H1 (cell line): ENCODE measurements at regions not wholly inside any gene's neighbourhood (a gene's known extent, or its start where the extent isn't known, plus 50 kb on each side); places are given as distances from the start of the nearest gene placed in this dataset.
A peak's percentile ranks its signal among the peaks of the same experiment; 100 is the strongest.

Experiments
- CTCF ChIA-PET: fragments of 300-600 bp; sonication (Branson Sonifier 250); formaldehyde crosslinking; loops from one replicate; lab custom pipeline; 2021; ENCODE audit not compliant: partially characterized antibody; lab: Charles Lee
- POLR2A ChIA-PET: fragments of 300-600 bp; sonication (Branson Sonifier 250); formaldehyde crosslinking; loops from one replicate; lab custom pipeline; 2021; ENCODE audit warnings: inconsistent platforms; ENCODE audit not compliant: partially characterized antibody; lab: Charles Lee
- DNase-seq, 2 experiments: peaks; one replicate each; pipeline versions ENCODE4 v3.0.0 to v3.0.0-alpha.2; 2010 to 2022; ENCODE audit warnings: low spot score in 2 of 2, low read depth in 1 of 2, mixed read lengths in 1 of 2
- FAIRE-seq: peaks from 2 replicates; lab custom pipeline; 2011; peaks lifted over from hg19 to GRCh38; lab: Jason Lieb, UNC
- H2AFZ ChIP-seq: 2 replicates; pipeline ENCODE4 v1.8.1; 2012; ENCODE audit warnings: low read length, inconsistent platforms
- H2AK5ac ChIP-seq: 2 replicates; pipeline ENCODE4 v1.6.1; 2013; ENCODE audit warnings: low read depth, low read length
- H2BK120ac ChIP-seq: replicated peaks from 2 replicates; pipeline ENCODE3; 2013; ENCODE audit warnings: low read depth, low read length, inconsistent platforms
- H2BK12ac ChIP-seq: 2 replicates; pipeline ENCODE4 v1.6.1; 2013; ENCODE audit warnings: low read depth, low read length
- H2BK15ac ChIP-seq: 2 replicates; pipeline ENCODE4 v1.6.1; 2013; ENCODE audit warnings: low read length
- H2BK20ac ChIP-seq: 2 replicates; pipeline ENCODE4 v1.6.1; 2013; ENCODE audit warnings: low read length
- H2BK5ac ChIP-seq: 2 replicates; pipeline ENCODE4 v1.6.1; 2013; ENCODE audit warnings: low read depth, low read length
- H3K14ac ChIP-seq: 2 replicates; pipeline ENCODE4 v1.6.1; 2013; ENCODE audit warnings: inconsistent platforms; ENCODE audit not compliant: insufficient read length
- H3K18ac ChIP-seq: 2 replicates; pipeline ENCODE4 v1.6.1; 2013; ENCODE audit warnings: low read length; ENCODE audit errors: extremely low read depth
- H3K23ac ChIP-seq: 2 replicates; pipeline ENCODE4 v1.6.1; 2013; ENCODE audit warnings: inconsistent platforms; ENCODE audit not compliant: insufficient read length
- H3K23me2 ChIP-seq: 2 replicates; pipeline ENCODE4 v1.6.1; 2013; ENCODE audit warnings: low read depth, low read length
- H3K27ac ChIP-seq: 2 replicates; pipeline ENCODE4 v1.6.1; 2011; ENCODE audit warnings: low read depth, low read length, inconsistent platforms
- H3K27me3 ChIP-seq, 4 experiments: replicated peaks in 1 of 4; 1 replicate in 1 of 4; 2 replicates in 3 of 4; pipeline versions ENCODE4 v1.6.1 to v1.8.1; 2011 to 2013; ENCODE audit warnings: low read length in 3 of 4, mild to moderate bottlenecking in 3 of 4, inconsistent platforms in 2 of 4, mixed read lengths in 2 of 4, moderate library complexity in 1 of 4; ENCODE audit not compliant: control insufficient read depth in 3 of 4, insufficient read depth in 3 of 4; ENCODE audit errors: extremely low read depth in 1 of 4
- H3K36me3 ChIP-seq, 4 experiments: 2 replicates each; pipeline versions ENCODE4 v1.6.1 to v1.8.1; 2011 to 2013; ENCODE audit warnings: mild to moderate bottlenecking in 4 of 4, low read length in 3 of 4, moderate library complexity in 2 of 4, control low read depth in 1 of 4, inconsistent platforms in 1 of 4; ENCODE audit not compliant: insufficient read depth in 4 of 4, control insufficient read depth in 2 of 4
- H3K4ac ChIP-seq: replicated peaks from 2 replicates; pipeline ENCODE3; 2013; ENCODE audit warnings: low read length, low read depth, mixed read lengths, inconsistent platforms; ENCODE audit not compliant: insufficient read length
- H3K4me1 ChIP-seq, 4 experiments: replicated peaks in 1 of 4; 1 replicate in 1 of 4; 2 replicates in 3 of 4; pipeline versions ENCODE4 v1.6.1 to v1.8.1; 2011 to 2013; ENCODE audit warnings: low read length in 3 of 4, inconsistent platforms in 2 of 4, mixed read lengths in 1 of 4; ENCODE audit not compliant: insufficient read depth in 4 of 4, control insufficient read depth in 3 of 4
- H3K4me2 ChIP-seq, 2 experiments: 2 replicates each; pipeline versions ENCODE4 v1.6.1 to v1.8.1; 2011 to 2013; ENCODE audit warnings: low read depth in 2 of 2, low read length in 2 of 2, control low read depth in 1 of 2, inconsistent platforms in 1 of 2, mild to moderate bottlenecking in 1 of 2; ENCODE audit not compliant: insufficient read depth in 1 of 2
- H3K4me3 ChIP-seq, 4 experiments: fragments of 200-600, 300-600 bp in 1 of 4; sonication (generic), shearing (Covaris generic), sonication (Bioruptor Twin) in 1 of 4; 2 replicates each; pipeline versions ENCODE4 v1.5.1 to v1.8.1; 2011 to 2016; ENCODE audit warnings: low read length in 4 of 4, low read depth in 3 of 4, control low read depth in 2 of 4, inconsistent platforms in 2 of 4, mild to moderate bottlenecking in 2 of 4, mixed read lengths in 1 of 4, moderate library complexity in 1 of 4; ENCODE audit not compliant: insufficient read depth in 2 of 4; ENCODE audit errors: extremely low read depth in 1 of 4
- H3K56ac ChIP-seq: replicated peaks from 2 replicates; pipeline ENCODE3; 2013; ENCODE audit warnings: low read depth, mild to moderate bottlenecking, mixed read lengths, low read length, inconsistent platforms; ENCODE audit not compliant: insufficient read length
- H3K79me1 ChIP-seq: 2 replicates; pipeline ENCODE4 v1.6.1; 2013; ENCODE audit warnings: low read depth, low read length, control low read depth
- H3K79me2 ChIP-seq, 2 experiments: 2 replicates each; pipeline versions ENCODE4 v1.6.1 to v1.8.1; 2012 to 2013; ENCODE audit warnings: low read length in 2 of 2, mild to moderate bottlenecking in 2 of 2, inconsistent platforms in 1 of 2; ENCODE audit not compliant: insufficient read depth in 2 of 2, control insufficient read depth in 1 of 2
- H3K9ac ChIP-seq, 4 experiments: replicated peaks in 1 of 4; 1 replicate in 1 of 4; 2 replicates in 3 of 4; pipeline versions ENCODE4 v1.6.1 to v1.8.1; 2011 to 2013; ENCODE audit warnings: low read depth in 3 of 4, low read length in 3 of 4, control low read depth in 2 of 4, mild to moderate bottlenecking in 2 of 4, moderate library complexity in 2 of 4, inconsistent platforms in 1 of 4; ENCODE audit errors: extremely low read depth in 1 of 4
- H3K9me3 ChIP-seq, 2 experiments: 2 replicates each; pipeline versions ENCODE4 v1.6.1 to v1.8.1; 2012 to 2013; ENCODE audit warnings: mild to moderate bottlenecking in 2 of 2, moderate library complexity in 2 of 2, control low read depth in 1 of 2, inconsistent platforms in 1 of 2, low read depth in 1 of 2, low read length in 1 of 2, mixed read lengths in 1 of 2; ENCODE audit not compliant: insufficient read depth in 2 of 2
- H4K20me1 ChIP-seq, 2 experiments: replicated peaks in 1 of 2; 2 replicates each; pipeline versions ENCODE3 to v1.8.1; 2011 to 2013; ENCODE audit warnings: inconsistent platforms in 2 of 2, low read length in 2 of 2, mild to moderate bottlenecking in 1 of 2; ENCODE audit not compliant: insufficient read depth in 2 of 2, control insufficient read depth in 1 of 2
- H4K5ac ChIP-seq: 2 replicates; pipeline ENCODE4 v1.6.1; 2013; ENCODE audit warnings: low read length, low read depth, mixed read lengths, inconsistent platforms; ENCODE audit not compliant: insufficient read length
- H4K8ac ChIP-seq: 2 replicates; pipeline ENCODE4 v1.8.0; 2013; ENCODE audit warnings: mild to moderate bottlenecking, moderate library complexity, low read length, inconsistent platforms; ENCODE audit not compliant: insufficient read depth; ENCODE audit errors: extremely low read depth
- H4K91ac ChIP-seq: replicated peaks from 2 replicates; pipeline ENCODE3; 2013; ENCODE audit warnings: low read length, mixed read lengths, inconsistent platforms; ENCODE audit not compliant: insufficient read length
- ATF3 ChIP-seq: IDR thresholded peaks from 2 replicates; pipeline ENCODE4 v1.6.1; 2011; ENCODE audit warnings: low read depth, mild to moderate bottlenecking, low read length; ENCODE audit not compliant: insufficient read depth
- MAFK ChIP-seq: IDR thresholded peaks from 2 replicates; pipeline ENCODE4 v1.6.1; 2012; ENCODE audit warnings: low read depth, mild to moderate bottlenecking, improper control_type of control experiment, low read length
- WGBS, 2 experiments: shearing (Covaris generic) in 1 of 2; methylation state at CpG; one replicate each; pipeline versions ENCODE4 v1.1.6 to v1.1.7; 2013 to 2015; ENCODE audit warnings: low lambda C conversion rate in 2 of 2, mixed read lengths in 2 of 2, inconsistent platforms in 1 of 2, low coverage in 1 of 2, missing lambda C conversion rate in 1 of 2; ENCODE audit not compliant: insufficient replicate concordance in 2 of 2, insufficient coverage in 1 of 2, insufficient read length in 1 of 2; ENCODE audit errors: extremely low coverage in 1 of 2, missing lambda C conversion rate in 1 of 2; 5-methylcytosine and 5-hydroxymethylcytosine counted together

- ChIA-PET POLR2A (no interaction called here), CTCF (interaction anchor here (1.0 to 1.3 kb wide), 3 partner anchors 20 to 418 kb away, joined by 3 read pairs; no protein-coding TSS in a partner anchor)
- no peaks in the 10 kb centered on the region for H3K4me1 ChIP-seq
- no peak overlapping the region for H3K4me3 ChIP-seq
- no peaks in the 10 kb centered on the region for H3K79me1 ChIP-seq
- no peak overlapping the region for H4K8ac ChIP-seq
- H2BK20ac ChIP-seq, result no peak overlapping the region
- H4K5ac ChIP-seq, result no peak overlapping the region
- H3K9me3 ChIP-seq, result no peaks in the 10 kb centered on the region
- H2AK5ac ChIP-seq, result no peak overlapping the region
- no peak overlapping the region for H3K27ac ChIP-seq
- no peaks in the 10 kb centered on the region for H3K79me2 ChIP-seq
- no peak overlapping the region for H3K4ac ChIP-seq
- no peaks in the 10 kb centered on the region for H4K20me1 ChIP-seq
- TF ChIP-seq ATF3, result no peak
- peak; percentile 24; the same call in 1 of the 2 replicates for TF ChIP-seq MAFK
- no peak overlapping the region for H3K18ac ChIP-seq
- no peak for FAIRE-seq
- H3K4me2 ChIP-seq, result no peak overlapping the region
- WGBS, 2 experiments, result 96% methylated on average over 3 of the region's 3 CpGs; no CpG with 5 or more reads in 1 of the 2 experiments
- no peak overlapping the region for H2BK12ac ChIP-seq
- H4K91ac ChIP-seq, result no peak overlapping the region
- H3K36me3 ChIP-seq, result no peaks in the 10 kb centered on the region
- H3K27me3 ChIP-seq, result no peaks in the 10 kb centered on the region
- no peak overlapping the region for H3K23ac ChIP-seq
- no peak overlapping the region for H3K56ac ChIP-seq
- H2BK15ac ChIP-seq, result no peak overlapping the region
- no peak for DNase-seq
- H2BK5ac ChIP-seq, result no peak overlapping the region
- no peak overlapping the region for H3K14ac ChIP-seq
- no peaks in the 10 kb centered on the region for H3K23me2 ChIP-seq
- H2BK120ac ChIP-seq, result no peak overlapping the region
- no peak overlapping the region for H2AFZ ChIP-seq
- no peak overlapping the region for H3K9ac ChIP-seq
Observed at GRCh38 chr12:97408363-97408762, 54.2 kb upstream of the RMST start.
